ENCODE measurements at regions not wholly inside any gene's neighbourhood (a gene's known extent, or its start where the extent isn't known, plus 50 kb on each side); places are given as distances from the start of the nearest gene placed in this dataset.

DNA sequence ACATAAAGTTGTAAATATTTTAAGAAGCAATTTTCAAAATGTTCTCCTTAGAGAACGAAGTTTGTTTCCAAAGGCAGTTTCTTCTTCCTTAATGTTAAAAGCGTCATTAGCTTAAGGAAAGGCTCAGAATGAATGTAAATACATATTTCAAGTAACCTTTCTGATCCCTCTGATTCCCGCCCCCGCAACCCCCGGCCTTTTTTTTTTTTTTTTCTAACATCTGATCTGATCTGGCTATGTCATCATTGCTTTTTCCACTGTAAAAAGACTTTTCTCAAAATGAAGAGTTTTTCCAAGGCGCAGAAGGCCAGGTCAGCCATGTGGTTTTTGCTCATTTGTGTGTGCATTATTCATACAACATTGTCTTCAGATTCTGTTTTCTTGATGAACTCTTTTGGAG, 57.1 kb upstream of the MEIS1 start:
- TF ChIP-seq, protein P1, sequence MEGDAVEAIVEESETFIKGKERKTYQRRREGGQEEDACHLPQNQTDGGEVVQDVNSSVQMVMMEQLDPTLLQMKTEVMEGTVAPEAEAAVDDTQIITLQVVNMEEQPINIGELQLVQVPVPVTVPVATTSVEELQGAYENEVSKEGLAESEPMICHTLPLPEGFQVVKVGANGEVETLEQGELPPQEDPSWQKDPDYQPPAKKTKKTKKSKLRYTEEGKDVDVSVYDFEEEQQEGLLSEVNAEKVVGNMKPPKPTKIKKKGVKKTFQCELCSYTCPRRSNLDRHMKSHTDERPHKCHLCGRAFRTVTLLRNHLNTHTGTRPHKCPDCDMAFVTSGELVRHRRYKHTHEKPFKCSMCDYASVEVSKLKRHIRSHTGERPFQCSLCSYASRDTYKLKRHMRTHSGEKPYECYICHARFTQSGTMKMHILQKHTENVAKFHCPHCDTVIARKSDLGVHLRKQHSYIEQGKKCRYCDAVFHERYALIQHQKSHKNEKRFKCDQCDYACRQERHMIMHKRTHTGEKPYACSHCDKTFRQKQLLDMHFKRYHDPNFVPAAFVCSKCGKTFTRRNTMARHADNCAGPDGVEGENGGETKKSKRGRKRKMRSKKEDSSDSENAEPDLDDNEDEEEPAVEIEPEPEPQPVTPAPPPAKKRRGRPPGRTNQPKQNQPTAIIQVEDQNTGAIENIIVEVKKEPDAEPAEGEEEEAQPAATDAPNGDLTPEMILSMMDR (conservative IDR thresholded peaks at IDR 0.05; ENCODE audit: low read length) = no peak
- no peak for TF ChIP-seq EZH2phosphoT487 (IDR thresholded peaks at IDR 0.05; ENCODE audit: borderline replicate concordance)

Measured in Loucy (cell line).